ENCODE measurements at regions not wholly inside any gene's neighbourhood (a gene's known extent, or its start where the extent isn't known, plus 50 kb on each side); places are given as distances from the start of the nearest gene placed in this dataset.

DNA sequence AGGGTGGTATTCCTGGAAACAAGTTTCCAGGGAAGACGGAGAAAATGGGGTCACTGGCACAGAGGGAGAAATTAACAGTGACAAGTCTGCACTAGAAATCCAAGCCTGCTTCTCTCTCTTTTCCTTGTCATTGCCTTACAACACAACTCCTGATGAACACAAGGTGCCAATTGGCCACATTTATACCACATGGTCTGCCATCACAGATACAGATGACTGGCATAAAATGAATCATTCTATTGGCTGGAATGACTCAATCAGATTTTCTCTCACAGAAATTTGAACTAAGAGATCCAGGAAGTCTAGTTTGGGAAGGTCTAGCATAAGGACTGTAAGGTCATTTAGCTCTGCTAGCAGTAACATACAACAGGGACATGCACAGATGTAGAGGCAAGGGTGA is 190.3 kb downstream of the LINC00237 start:
- Histone ChIP-seq H3K4me3 (no peak overlapping the region), H3K27me3 (ENCODE audit: control insufficient read depth in 2 of 2, insufficient read depth in 2 of 2, low read length in 2 of 2) (0 out of 5 replicates have a peak, but pooled peaks cover 0 to 7% of the 10 kb centered on the region in 2 experiments), H3K4me2 (ENCODE audit: insufficient read depth, low read length) (no peak overlapping the region), H4K20me1 (replicated peaks; ENCODE audit: control insufficient read depth, insufficient read depth, low read length) (no peaks in the 10 kb centered on the region), H3K9me3 (replicated peaks; ENCODE audit: control insufficient read depth, insufficient read depth, low read depth, low read length) (no peaks in the 10 kb centered on the region), H3K4me1 (replicated peaks in 1 of 2; ENCODE audit: control insufficient read depth in 2 of 2, insufficient read depth in 2 of 2, low read length in 2 of 2) (no peaks in the 10 kb centered on the region; a peak in 1 of 5 replicates), H3K27ac (ENCODE audit: extremely low read depth, low read depth, low read length) (no peak overlapping the region), H3K9ac (ENCODE audit: insufficient read depth in 1 of 2, low read depth in 2 of 2, low read length in 2 of 2) (no peak overlapping the region), H3K9me1 (ENCODE audit: control insufficient read depth, insufficient read depth, low read length) (no peaks in the 10 kb centered on the region), H3K79me2 (ENCODE audit: control insufficient read depth, insufficient read depth, low read length) (no peaks in the 10 kb centered on the region), H3K36me3 (ENCODE audit: control insufficient read depth, insufficient read depth, low read length) (no peaks in the 10 kb centered on the region), H2AFZ (ENCODE audit: low read depth, low read length) (no peak overlapping the region)
- FAIRE-seq (no peak), DNase-seq (ENCODE audit: extremely low read depth in 1 of 4, low spot score in 3 of 4) (no peak), ATAC-seq (no peak)
- in situ Hi-C loops (cut with MboI) (no loop called here), intact Hi-C loops (cut with micrococcal nuclease) (no loop called here)
- POLR2A ChIA-PET, result no interaction called here
- 0% methylated on average over 1 of the region's 1 CpG for WGBS (ENCODE audit: insufficient coverage, low coverage, missing lambda C conversion rate)
- no TSS peak for BruUV-seq (replicated peaks)
- CTCF ChIA-PET (ENCODE audit: low intra/inter-chr PET ratio), result no interaction called here
- TF ChIP-seq RBM15 (IDR thresholded peaks at IDR 0.05; ENCODE audit: insufficient read depth, low read length), result no peak
- TF ChIP-seq C11orf30 (IDR thresholded peaks at IDR 0.05; ENCODE audit: low read depth), result no peak
- TF ChIP-seq U2AF2 (optimal IDR thresholded peaks at IDR 0.05; ENCODE audit: low read depth, low read length), result no peak
- TF ChIP-seq ZNF354B (CRISPR knock-in tag; IDR thresholded peaks at IDR 0.05), result no peak
- no peak for TF ChIP-seq FOSL1 (tag; conservative IDR thresholded peaks at IDR 0.05)
- no peak for TF ChIP-seq CBX1 (IDR thresholded peaks at IDR 0.05; ENCODE audit: low read depth)
- TF ChIP-seq, protein P1, sequence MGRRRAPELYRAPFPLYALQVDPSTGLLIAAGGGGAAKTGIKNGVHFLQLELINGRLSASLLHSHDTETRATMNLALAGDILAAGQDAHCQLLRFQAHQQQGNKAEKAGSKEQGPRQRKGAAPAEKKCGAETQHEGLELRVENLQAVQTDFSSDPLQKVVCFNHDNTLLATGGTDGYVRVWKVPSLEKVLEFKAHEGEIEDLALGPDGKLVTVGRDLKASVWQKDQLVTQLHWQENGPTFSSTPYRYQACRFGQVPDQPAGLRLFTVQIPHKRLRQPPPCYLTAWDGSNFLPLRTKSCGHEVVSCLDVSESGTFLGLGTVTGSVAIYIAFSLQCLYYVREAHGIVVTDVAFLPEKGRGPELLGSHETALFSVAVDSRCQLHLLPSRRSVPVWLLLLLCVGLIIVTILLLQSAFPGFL (CRISPR knock-in tag; IDR thresholded peaks at IDR 0.05), result no peak
- TF ChIP-seq, protein P2, sequence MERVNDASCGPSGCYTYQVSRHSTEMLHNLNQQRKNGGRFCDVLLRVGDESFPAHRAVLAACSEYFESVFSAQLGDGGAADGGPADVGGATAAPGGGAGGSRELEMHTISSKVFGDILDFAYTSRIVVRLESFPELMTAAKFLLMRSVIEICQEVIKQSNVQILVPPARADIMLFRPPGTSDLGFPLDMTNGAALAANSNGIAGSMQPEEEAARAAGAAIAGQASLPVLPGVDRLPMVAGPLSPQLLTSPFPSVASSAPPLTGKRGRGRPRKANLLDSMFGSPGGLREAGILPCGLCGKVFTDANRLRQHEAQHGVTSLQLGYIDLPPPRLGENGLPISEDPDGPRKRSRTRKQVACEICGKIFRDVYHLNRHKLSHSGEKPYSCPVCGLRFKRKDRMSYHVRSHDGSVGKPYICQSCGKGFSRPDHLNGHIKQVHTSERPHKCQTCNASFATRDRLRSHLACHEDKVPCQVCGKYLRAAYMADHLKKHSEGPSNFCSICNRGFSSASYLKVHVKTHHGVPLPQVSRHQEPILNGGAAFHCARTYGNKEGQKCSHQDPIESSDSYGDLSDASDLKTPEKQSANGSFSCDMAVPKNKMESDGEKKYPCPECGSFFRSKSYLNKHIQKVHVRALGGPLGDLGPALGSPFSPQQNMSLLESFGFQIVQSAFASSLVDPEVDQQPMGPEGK (CRISPR knock-in tag; IDR thresholded peaks at IDR 0.05; ENCODE audit: borderline replicate concordance), result no peak
- TF ChIP-seq KLF16 (IDR thresholded peaks at IDR 0.05), result no peak
- TF ChIP-seq, protein P3, sequence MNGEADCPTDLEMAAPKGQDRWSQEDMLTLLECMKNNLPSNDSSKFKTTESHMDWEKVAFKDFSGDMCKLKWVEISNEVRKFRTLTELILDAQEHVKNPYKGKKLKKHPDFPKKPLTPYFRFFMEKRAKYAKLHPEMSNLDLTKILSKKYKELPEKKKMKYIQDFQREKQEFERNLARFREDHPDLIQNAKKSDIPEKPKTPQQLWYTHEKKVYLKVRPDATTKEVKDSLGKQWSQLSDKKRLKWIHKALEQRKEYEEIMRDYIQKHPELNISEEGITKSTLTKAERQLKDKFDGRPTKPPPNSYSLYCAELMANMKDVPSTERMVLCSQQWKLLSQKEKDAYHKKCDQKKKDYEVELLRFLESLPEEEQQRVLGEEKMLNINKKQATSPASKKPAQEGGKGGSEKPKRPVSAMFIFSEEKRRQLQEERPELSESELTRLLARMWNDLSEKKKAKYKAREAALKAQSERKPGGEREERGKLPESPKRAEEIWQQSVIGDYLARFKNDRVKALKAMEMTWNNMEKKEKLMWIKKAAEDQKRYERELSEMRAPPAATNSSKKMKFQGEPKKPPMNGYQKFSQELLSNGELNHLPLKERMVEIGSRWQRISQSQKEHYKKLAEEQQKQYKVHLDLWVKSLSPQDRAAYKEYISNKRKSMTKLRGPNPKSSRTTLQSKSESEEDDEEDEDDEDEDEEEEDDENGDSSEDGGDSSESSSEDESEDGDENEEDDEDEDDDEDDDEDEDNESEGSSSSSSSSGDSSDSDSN (IDR thresholded peaks at IDR 0.05; ENCODE audit: borderline replicate concordance in 1 of 2, low read depth in 2 of 2, low read length in 2 of 2), result no peak
- TF ChIP-seq LEF1 (IDR thresholded peaks at IDR 0.05), result no peak
- TF ChIP-seq RBM25 (IDR thresholded peaks at IDR 0.05; ENCODE audit: low read depth, low read length, severe bottlenecking), result no peak
- no peak for TF ChIP-seq ZBED1 (IDR thresholded peaks at IDR 0.05)
- TF ChIP-seq, protein P4, sequence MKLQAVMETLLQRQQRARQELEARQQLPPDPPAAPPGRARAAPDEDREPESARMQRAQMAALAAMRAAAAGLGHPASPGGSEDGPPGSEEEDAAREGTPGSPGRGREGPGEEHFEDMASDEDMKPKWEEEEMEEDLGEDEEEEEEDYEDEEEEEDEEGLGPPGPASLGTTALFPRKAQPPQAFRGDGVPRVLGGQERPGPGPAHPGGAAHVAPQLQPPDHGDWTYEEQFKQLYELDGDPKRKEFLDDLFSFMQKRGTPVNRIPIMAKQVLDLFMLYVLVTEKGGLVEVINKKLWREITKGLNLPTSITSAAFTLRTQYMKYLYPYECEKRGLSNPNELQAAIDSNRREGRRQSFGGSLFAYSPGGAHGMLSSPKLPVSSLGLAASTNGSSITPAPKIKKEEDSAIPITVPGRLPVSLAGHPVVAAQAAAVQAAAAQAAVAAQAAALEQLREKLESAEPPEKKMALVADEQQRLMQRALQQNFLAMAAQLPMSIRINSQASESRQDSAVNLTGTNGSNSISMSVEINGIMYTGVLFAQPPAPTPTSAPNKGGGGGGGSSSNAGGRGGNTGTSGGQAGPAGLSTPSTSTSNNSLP (IDR thresholded peaks at IDR 0.05; ENCODE audit: borderline replicate concordance, low read depth, low read length), result no peak
- TF ChIP-seq NCOR1 (IDR thresholded peaks at IDR 0.05), result no peak
- TF ChIP-seq, protein P5, sequence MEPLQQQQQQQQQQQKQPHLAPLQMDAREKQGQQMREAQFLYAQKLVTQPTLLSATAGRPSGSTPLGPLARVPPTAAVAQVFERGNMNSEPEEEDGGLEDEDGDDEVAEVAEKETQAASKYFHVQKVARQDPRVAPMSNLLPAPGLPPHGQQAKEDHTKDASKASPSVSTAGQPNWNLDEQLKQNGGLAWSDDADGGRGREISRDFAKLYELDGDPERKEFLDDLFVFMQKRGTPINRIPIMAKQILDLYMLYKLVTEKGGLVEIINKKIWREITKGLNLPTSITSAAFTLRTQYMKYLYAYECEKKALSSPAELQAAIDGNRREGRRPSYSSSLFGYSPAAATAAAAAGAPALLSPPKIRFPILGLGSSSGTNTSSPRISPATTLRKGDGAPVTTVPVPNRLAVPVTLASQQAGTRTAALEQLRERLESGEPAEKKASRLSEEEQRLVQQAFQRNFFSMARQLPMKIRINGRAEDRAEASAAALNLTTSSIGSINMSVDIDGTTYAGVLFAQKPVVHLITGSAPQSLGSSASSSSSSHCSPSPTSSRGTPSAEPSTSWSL (CRISPR knock-in tag; IDR thresholded peaks at IDR 0.05; ENCODE audit: borderline replicate concordance), result no peak

Data from K562 (cell line).